ENCODE measurements at regions not wholly inside any gene's neighbourhood (a gene's known extent, or its start where the extent isn't known, plus 50 kb on each side); places are given as distances from the start of the nearest gene placed in this dataset.

- DNase-seq = no peak
Measured at GRCh38 chr13:33953781-33954180, 135.8 kb downstream of the RFC3 start.

GRCh38 chr13:33956346-33956745, 138.4 kb downstream of the RFC3 start:
- no peak for DNase-seq

- no peak for DNase-seq
Measured at GRCh38 chr13:33957497-33957905, 139.6 kb downstream of the RFC3 start.

DNA sequence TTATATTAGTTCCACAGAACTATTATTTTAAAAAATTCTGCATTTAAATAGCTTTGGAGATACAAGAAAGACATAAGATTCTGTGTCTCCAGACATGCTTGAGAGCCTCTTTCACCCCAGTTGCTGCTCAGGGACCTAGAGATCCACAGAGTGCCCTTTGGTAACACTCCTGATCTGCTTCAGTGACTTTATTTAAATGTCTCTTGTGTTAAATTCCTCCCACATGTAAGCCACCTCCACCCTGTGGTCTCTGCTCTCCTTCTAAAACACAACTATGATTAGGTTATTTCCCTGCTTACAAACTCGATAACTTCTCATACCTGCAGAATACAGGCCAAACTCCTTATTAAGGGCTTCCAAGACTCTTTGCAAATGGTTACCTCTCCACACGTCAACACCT, 141.0 kb downstream of the RFC3 start:
- DNase-seq = no peak

DNA sequence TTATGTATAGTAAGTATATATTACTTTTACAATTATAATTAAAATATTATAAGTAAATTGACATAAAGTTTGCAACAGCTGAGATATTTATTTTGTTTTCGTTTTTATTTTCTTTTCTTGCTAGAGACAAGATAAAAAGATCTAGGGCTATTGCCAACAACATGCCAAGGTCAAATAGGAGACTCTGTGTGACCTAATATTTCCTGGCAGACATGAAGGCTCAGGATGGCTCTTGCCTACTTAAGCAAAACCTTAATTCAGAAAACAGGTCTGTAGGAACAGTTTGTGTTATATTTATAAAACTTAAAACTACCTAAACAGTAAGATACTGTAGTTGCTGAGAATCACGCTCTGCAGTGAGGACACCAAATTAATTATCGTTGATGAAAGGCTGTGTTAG, 145.2 kb downstream of the RFC3 start:
- no peak for DNase-seq

- no peak for DNase-seq
Measured at GRCh38 chr13:33963895-33964294, 145.9 kb downstream of the RFC3 start.

- no peak for DNase-seq
Measured at GRCh38 chr13:33968520-33969507, 150.9 kb downstream of the RFC3 start.

DNA sequence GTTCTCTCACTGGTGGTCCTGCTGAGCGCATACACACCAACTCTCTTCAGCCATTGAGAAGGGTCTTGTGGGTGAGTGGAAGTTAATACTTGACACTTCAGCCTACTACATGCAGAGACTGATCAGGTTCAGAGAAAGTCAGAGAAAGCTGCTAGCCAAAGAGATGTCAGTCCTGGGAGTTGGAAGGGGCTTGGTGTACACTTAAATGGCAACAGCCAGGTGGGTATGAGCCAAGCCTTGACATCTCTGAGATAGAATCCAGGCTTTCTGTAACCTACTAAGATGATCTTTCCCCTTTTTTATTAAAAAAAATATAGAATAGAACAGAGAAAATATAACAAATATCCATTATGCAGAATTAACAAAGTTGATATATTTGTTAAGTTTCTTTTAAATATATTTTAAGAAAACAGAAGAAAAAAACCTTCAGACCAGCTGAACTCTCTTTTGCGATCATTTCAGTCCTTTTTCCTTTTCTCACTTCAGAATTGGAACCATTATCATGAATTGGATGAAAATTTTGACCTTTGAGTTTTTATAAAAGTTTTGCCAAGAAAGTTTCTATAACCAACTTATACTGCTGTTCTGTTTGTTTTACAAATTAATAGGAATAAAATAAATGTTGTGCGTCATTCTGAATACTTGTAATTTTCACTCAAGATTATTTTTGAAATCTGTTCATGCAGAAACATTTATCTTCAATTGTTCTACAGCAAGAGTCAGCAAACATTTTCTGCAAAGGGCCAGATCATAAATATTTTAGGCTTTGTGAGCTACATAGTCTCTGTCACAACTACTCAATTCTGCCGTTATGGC, 153.0 kb downstream of the RFC3 start:
- DNase-seq = no peak

DNA sequence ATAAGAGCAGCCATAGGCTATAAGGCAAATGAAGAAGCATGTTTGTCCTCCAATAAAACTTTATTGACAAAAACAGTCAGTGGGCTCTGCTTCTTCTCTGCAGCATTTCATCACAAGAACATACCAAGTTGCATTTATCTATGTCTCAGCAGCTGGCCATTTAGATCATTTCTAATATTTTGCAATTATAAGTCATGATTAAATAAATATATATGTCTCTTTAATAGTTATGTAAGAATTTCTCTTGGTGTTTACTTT, 153.5 kb downstream of the RFC3 start:
- DNase-seq = no peak

- DNase-seq = no peak
Measured at GRCh38 chr13:33973194-33973593, 155.2 kb downstream of the RFC3 start.

DNA sequence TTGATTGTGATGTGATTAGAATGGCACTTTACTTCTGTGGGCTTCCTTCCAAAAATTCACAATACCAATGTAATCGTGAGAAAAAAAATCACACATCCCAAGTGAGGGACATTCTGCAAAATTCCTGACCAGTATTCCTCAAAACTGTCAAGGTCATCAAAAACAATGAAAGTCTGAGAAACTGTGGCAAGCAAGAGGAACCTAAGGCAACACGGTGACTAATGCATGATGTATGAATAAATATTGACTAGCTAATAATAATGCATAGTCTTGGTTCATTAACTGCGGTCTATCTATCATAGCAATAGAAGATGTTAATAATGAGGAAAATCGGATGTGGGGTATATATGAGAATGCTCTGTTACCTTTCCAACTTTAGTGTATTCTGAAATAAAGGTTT, 159.0 kb downstream of the RFC3 start:
- DNase-seq = no peak

DNA sequence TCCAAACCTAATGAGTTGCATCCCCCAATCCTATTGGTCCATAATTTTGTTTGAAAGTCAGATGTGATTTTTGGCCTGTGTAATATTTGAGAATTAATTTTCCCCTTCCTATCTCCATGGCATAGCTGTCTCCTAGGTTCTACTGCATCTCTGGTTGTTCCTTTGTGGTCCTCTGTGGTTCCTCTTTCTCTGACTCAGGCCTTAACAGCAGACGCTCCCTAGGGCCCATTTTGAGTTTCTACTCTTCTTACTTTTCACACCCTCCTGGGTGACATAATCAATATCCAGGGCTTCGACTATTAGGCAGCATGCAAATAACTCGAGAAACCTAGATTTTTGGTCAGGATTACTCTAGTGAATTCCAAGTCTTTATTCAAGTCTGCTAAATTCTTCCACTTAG, 160.7 kb downstream of the RFC3 start:
- DNase-seq = no peak

DNA sequence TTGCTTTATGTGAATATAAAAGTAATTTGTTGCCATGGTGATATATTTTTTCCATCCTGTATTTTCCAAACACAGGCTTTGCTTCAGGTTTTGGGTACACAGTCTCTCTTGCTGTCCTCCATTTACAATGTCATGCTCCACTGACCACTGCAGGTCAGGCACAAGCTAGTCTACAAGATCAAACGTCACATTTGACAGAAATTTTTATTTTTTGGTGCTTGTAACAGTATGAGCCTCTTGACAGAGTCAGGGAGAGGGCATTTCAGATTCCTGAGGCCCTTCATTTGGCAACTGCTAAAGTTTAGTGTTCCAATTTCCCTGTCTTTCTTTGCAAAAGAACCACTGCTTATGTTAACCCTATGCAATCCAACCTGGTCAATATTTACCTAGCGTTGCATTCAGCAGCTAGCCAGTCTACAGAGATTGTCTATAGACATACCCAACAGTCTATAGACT, 175.0 kb downstream of the RFC3 start:
- no peak for DNase-seq

- no peak for DNase-seq
Measured at GRCh38 chr13:33994198-33994597, 176.2 kb downstream of the RFC3 start.

DNA sequence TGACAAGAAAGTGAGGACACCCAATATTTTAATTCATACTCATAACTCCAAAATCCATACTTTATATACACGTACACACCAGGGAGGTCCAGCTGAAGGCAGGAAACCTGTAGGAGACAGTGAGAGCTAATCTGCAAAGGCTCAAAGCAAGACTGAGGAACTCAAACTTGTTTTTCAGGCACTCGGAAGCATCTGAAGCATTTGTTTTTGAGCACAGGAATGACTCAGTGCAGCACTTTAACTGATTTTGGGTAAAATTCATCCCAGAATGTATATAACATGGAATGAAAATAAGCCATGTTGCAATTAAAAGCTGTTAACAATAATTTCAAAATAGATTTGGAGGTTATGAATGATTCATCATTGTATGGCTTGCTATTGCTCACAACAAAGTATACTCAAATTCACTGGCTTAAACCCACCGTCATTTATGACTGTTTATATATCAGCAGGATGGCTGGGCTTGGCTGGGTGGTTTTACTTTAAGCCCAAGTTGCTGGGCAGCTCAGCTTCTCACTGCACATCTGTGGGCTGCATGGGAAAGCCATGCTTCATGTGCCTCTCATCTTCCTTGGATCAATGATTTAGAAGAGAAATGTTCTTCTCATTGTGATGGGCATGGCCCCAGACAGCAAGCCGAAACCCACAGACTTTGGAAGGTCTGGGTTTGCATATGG, 177.0 kb downstream of the RFC3 start:
- DNase-seq = no peak

DNA sequence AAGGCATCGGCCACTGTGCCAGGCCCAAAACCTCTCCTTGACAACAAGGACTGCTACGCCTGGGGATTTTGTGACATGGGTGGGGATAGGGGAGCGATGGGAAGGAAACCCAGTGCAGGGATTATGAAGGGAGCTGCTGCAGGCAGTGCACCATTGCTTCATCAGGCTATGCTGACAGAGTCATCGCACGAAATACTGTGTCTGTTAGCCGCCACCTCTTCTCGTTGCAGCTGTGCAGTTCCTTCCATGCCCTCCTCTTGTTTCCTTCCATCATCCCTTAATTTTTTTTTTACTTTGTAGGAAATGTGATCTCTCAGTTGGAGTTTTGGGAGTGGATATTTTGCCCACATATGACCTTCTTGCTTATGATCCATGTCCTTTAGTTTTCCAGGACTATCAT, 178.7 kb downstream of the RFC3 start:
- no peak for DNase-seq

GRCh38 chr13:33997574-33997973, 179.6 kb downstream of the RFC3 start:
- no peak for DNase-seq

DNA sequence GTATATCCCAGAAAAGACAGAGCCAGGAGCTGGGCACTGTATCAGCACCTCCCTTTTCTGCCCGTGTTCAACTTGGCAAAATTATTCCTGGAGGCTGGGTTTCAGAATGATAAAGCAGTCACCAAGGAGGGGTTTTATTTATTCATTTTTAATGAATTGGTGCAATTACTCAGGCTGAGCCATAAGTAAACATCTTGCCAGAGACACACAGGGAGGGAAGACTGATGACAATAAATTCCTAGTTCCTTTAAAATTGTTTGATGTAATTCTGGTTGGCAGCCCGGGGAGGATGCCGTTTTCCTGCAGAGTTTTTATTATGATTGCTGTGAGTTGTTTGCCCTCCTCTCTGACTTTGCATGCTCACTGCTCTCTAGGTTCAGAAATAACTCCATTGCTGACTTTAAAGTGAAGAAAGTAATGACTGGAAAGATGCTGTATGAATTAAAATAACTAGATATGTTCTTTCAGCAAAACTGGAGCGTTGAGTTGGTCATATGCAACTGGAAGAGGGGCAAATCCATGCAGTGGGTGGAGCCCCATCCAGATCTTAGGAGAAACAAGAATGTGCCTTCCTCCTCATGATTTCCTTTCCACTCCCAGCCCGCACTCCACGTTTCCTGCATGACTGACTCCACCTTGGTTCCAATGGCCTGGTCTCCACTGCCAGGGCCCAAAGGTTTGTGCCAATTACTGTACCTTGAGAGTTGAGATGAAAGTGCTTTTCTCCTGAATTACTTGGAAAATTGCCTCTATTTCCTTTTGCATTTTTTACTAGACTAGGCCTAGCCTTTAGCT, 182.1 kb downstream of the RFC3 start:
- DNase-seq = no peak

GRCh38 chr13:34000955-34001354, 183.0 kb downstream of the RFC3 start:
- DNase-seq = no peak

DNA sequence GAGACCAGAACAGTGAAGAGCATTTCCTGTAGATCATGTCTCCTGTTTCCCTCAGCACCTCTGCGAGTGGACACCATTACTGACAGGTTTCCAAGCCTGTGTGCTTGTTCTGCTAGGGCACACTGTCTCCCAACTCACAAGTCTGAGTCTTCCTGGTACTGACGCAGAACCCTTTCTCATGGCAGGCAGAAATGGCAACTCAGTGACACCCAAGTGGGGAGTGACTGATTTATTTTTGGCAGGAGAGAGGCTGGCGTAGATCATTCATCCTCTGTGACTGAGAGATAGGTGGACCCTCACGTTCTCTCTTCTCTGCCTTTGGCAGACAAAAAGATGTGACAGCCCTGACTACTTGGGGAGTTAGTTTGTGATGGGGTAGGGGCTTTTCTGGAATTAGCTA, 183.4 kb downstream of the RFC3 start:
- no peak for DNase-seq

GRCh38 chr13:34002141-34002540, 184.2 kb downstream of the RFC3 start:
- no peak for DNase-seq

GRCh38 chr13:34002924-34003323, 185.0 kb downstream of the RFC3 start:
- no peak for DNase-seq

DNA sequence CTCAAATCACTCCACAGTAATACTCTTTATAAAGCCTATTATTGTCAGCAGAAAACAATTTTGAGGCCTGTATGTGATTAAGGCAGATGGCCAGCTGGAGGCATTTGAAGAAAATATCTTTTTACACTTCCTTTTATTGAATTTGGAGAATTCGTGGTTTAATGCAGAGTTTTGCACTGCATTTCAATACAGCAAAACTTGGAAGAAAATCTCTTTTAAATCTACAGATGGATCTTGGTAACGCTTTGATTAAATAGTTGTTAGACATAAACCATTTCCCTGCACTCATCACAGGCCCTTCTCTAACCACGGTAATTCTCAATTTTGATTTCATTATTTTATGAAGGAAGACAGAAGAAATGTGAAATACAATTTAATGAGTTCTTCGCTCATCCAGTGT, 185.7 kb downstream of the RFC3 start:
- no peak for DNase-seq

Measured in CD4-positive, alpha-beta T cell treated with Interleukin-4 for 1 hour (primary cell).